Endothelial cell of umbilical vein (primary cell): ENCODE measurements at regions not wholly inside any gene's neighbourhood (a gene's known extent, or its start where the extent isn't known, plus 50 kb on each side); places are given as distances from the start of the nearest gene placed in this dataset.

ENCODE experiments used
- BruUV-seq: library from RNA; stranded (reverse); fragments of 400-500 nt; replicated peaks from 2 replicates; lab custom pipeline; 2021; lab: Mats Ljungman, UMichigan
- CTCF ChIA-PET: fragments of 300-600, 350-600 bp; sonication (Branson Sonifier 250); formaldehyde crosslinking; loops from one replicate; lab custom pipeline; 2021; ENCODE audit warnings: antibody characterized with exemption, inconsistent platforms; lab: Charles Lee
- POLR2A ChIA-PET: fragments of 300-600, 350-600 bp; sonication (Branson Sonifier 250); formaldehyde crosslinking; loops from one replicate; lab custom pipeline; 2021; ENCODE audit warnings: antibody characterized with exemption, inconsistent platforms; lab: Charles Lee
- DNase-seq: peaks from one replicate; pipeline ENCODE4 v3.0.0-alpha.2; 2011; ENCODE audit warnings: low read depth, low spot score
- FAIRE-seq: peaks from 2 replicates; lab custom pipeline; 2011; peaks lifted over from hg19 to GRCh38; lab: Jason Lieb, UNC
- H2AFZ ChIP-seq: 2 replicates; pipeline ENCODE4 v1.6.0; 2012; ENCODE audit warnings: low read depth, low read length, control low read depth, inconsistent platforms
- H3K27ac ChIP-seq: 2 replicates; pipeline ENCODE4 v1.5.1; 2011; ENCODE audit warnings: low read depth, mild to moderate bottlenecking, control low read depth, low read length, moderate library complexity; ENCODE audit not compliant: insufficient read depth
- H3K27me3 ChIP-seq, 2 experiments: 2 replicates each; pipeline versions ENCODE4 v1.6.0 to v1.6.1; 2011; ENCODE audit warnings: low read length in 2 of 2, mixed read lengths in 1 of 2; ENCODE audit not compliant: control insufficient read depth in 2 of 2, insufficient read depth in 2 of 2
- H3K36me3 ChIP-seq, 2 experiments: 2 replicates in 1 of 2; 3 replicates in 1 of 2; pipeline ENCODE4 v1.5.1; 2011; ENCODE audit warnings: low read length in 2 of 2, mild to moderate bottlenecking in 1 of 2, moderate library complexity in 1 of 2; ENCODE audit not compliant: control insufficient read depth in 2 of 2, insufficient read depth in 2 of 2; ENCODE audit errors: extremely low read depth in 1 of 2
- H3K4me1 ChIP-seq: 3 replicates; pipeline ENCODE4 v1.5.1; 2011; ENCODE audit warnings: mild to moderate bottlenecking, low read length; ENCODE audit not compliant: control insufficient read depth, insufficient read depth; ENCODE audit errors: extremely low read depth
- H3K4me2 ChIP-seq: 2 replicates; pipeline ENCODE4 v1.6.1; 2011; ENCODE audit warnings: low read length, control low read depth, mixed read lengths; ENCODE audit not compliant: insufficient read depth
- H3K4me3 ChIP-seq, 3 experiments: fragments of 200-600 bp in 1 of 3; sonication (generic), shearing (Covaris generic) in 1 of 3; replicated peaks in 1 of 3; 2 replicates each; pipeline ENCODE4 v1.5.1; 2011 to 2016; ENCODE audit warnings: control low read depth in 3 of 3, low read length in 3 of 3, mild to moderate bottlenecking in 2 of 3, inconsistent platforms in 1 of 3, low read depth in 1 of 3, moderate library complexity in 1 of 3; ENCODE audit not compliant: insufficient read depth in 1 of 3
- H3K79me2 ChIP-seq: 2 replicates; pipeline ENCODE4 v1.6.0; 2012; ENCODE audit warnings: low read length, inconsistent platforms; ENCODE audit not compliant: control insufficient read depth, insufficient read depth
- H3K9ac ChIP-seq: replicated peaks from 2 replicates; pipeline ENCODE3; 2011; ENCODE audit warnings: low read length, control low read depth; ENCODE audit not compliant: insufficient read depth; ENCODE audit errors: extremely low read depth
- H3K9me1 ChIP-seq: replicated peaks from 3 replicates; pipeline ENCODE4 v1.6.0; 2011; ENCODE audit warnings: mild to moderate bottlenecking, low read length; ENCODE audit not compliant: control insufficient read depth, insufficient read depth; ENCODE audit errors: extremely low read depth
- H3K9me3 ChIP-seq: replicated peaks from 2 replicates; pipeline ENCODE4 v1.5.1; 2012; ENCODE audit warnings: low read length, inconsistent platforms; ENCODE audit not compliant: control insufficient read depth, insufficient read depth
- H4K20me1 ChIP-seq: replicated peaks from 2 replicates; pipeline ENCODE3; 2011; ENCODE audit warnings: mild to moderate bottlenecking, low read length; ENCODE audit not compliant: control insufficient read depth, insufficient read depth; ENCODE audit errors: extremely low read depth
- CTCF ChIP-seq, 2 donors: IDR thresholded peaks; 1 replicate in 1 of 2; 2 replicates in 1 of 2; pipeline ENCODE4 v1.5.1; 2011; ENCODE audit warnings: low read length in 2 of 2, mild to moderate bottlenecking in 2 of 2, moderate library complexity in 2 of 2, control low read depth in 1 of 2, inconsistent platforms in 1 of 2, low read depth in 1 of 2; ENCODE audit not compliant: insufficient read depth in 1 of 2; ENCODE audit errors: extremely low read depth in 1 of 2
- EZH2 ChIP-seq: IDR thresholded peaks from 2 replicates; pipeline ENCODE4 v1.6.1; 2012; ENCODE audit warnings: borderline replicate concordance, low read depth, mild to moderate bottlenecking, moderate library complexity, low read length, inconsistent platforms; ENCODE audit not compliant: severe bottlenecking
- GATA2 ChIP-seq: IDR thresholded peaks from 2 replicates; pipeline ENCODE4 v1.7.0; 2011; ENCODE audit warnings: low read depth, mild to moderate bottlenecking, moderate library complexity, mixed read lengths, low read length; ENCODE audit not compliant: insufficient read length, insufficient read depth
- MAX ChIP-seq: IDR thresholded peaks from 2 replicates; pipeline ENCODE4 v1.6.1; 2011; ENCODE audit not compliant: insufficient read depth, insufficient read length
- MYC ChIP-seq: IDR thresholded peaks from one replicate; pipeline ENCODE4 v1.6.1; 2011; ENCODE audit warnings: mild to moderate bottlenecking, low read depth, low read length
- POLR2A ChIP-seq: IDR thresholded peaks from 2 replicates; pipeline ENCODE4 v1.6.1; 2012; ENCODE audit warnings: low read depth, mild to moderate bottlenecking, control low read depth, low read length
- POLR2AphosphoS5 ChIP-seq: IDR thresholded peaks from 2 replicates; pipeline ENCODE4 v1.6.1; 2012; ENCODE audit warnings: low read depth, mild to moderate bottlenecking, control low read depth, low read length, moderate library complexity; ENCODE audit not compliant: insufficient read depth
- dilution Hi-C: fragments of 300-500 bp; cut with MboI; formaldehyde crosslinking; loops from one replicate; pipeline ENCODE4 v1.15.0; 2019; ENCODE audit warnings: low sequenced_read_pairs; ENCODE audit not compliant: extremely low pct_ligation_motif_present
- intact Hi-C: fragments of 100-400 bp; cut with micrococcal nuclease; formaldehyde crosslinking; loops from one replicate; pipeline ENCODE4 v1.10.0; 2022

GRCh38 chr18:55847960-55848359 is 260.0 kb upstream of the TCF4 start:
- TF ChIP-seq POLR2A (no peak), POLR2AphosphoS5 (no peak), GATA2 (no peak), MAX (no peak), CTCF (IDR thresholded peaks at IDR 0.05; ENCODE audit: extremely low read depth in 1 of 2, insufficient read depth in 1 of 2, low read depth in 1 of 2, low read length in 2 of 2) (no peak), MYC (no peak), EZH2 (no peak)
- no peak overlapping the region for H3K4me2 ChIP-seq

More at GRCh38 chr18:55847960-55848359, 260.0 kb upstream of the TCF4 start:
- Histone ChIP-seq H3K9me3 (no peaks in the 10 kb centered on the region), H2AFZ (no peak overlapping the region), H3K27ac (no peak overlapping the region), H3K79me2 (no peaks in the 10 kb centered on the region), H3K4me3 (no peak overlapping the region), H3K9me1 (no peaks in the 10 kb centered on the region), H3K4me1 (no peaks in the 10 kb centered on the region), H4K20me1 (no peaks in the 10 kb centered on the region), H3K27me3 (no peaks in the 10 kb centered on the region), H3K9ac (no peak overlapping the region), H3K36me3 (no peaks in the 10 kb centered on the region)
- BruUV-seq = no TSS peak
- intact Hi-C loops = no loop called here
- ChIA-PET POLR2A (no interaction called here), CTCF (no interaction called here)
- dilution Hi-C loops = no loop called here
- DNase-seq = no peak
- no peak for FAIRE-seq
